HG03159 (cell line): ENCODE measurements at regions not wholly inside any gene's neighbourhood (a gene's known extent, or its start where the extent isn't known, plus 50 kb on each side); places are given as distances from the start of the nearest gene placed in this dataset.
"Not testable (repeated sequence)": the region's sequence is repeated elsewhere in the genome, so short reads cannot be mapped to it uniquely, and the experiment has no call there.

ENCODE experiments used
- ATAC-seq: cut with Tn5 transposase; IDR thresholded peaks from one replicate; pipeline ENCODE4 v1.9.1; 2021; ENCODE audit warnings: mild to moderate bottlenecking, moderate library complexity; ENCODE audit not compliant: unreplicated experiment

DNA sequence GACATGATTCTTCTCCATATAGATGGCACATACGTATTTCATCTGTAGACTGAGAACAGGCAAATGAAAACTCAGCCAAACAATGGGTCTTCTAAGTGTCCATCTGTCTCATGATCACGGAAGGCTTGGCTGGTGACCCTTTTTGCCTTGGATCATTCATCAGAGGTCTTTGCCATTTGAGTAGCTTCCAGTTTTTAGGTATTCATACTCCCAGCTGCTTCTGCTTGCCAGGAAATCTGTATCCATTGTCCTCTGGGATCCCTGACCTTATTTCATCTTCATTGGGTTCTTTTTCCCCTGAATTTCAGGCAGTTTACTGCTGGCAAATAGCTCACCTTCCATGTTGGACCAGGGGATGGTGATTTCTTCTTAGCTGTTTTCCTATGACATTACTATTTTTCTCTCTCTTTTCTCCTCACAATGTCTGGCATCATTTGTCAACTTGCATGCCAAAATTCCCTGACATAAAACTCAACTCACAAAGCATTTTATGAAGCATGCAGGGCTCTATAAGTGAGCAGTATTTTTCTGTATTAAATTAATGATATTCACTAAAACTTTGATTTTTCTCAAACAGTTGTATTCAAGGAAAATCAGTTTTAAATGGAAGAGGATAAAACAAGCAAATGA lies 241.2 kb downstream of the DNAJB9 start:
- ATAC-seq: no peak

DNA sequence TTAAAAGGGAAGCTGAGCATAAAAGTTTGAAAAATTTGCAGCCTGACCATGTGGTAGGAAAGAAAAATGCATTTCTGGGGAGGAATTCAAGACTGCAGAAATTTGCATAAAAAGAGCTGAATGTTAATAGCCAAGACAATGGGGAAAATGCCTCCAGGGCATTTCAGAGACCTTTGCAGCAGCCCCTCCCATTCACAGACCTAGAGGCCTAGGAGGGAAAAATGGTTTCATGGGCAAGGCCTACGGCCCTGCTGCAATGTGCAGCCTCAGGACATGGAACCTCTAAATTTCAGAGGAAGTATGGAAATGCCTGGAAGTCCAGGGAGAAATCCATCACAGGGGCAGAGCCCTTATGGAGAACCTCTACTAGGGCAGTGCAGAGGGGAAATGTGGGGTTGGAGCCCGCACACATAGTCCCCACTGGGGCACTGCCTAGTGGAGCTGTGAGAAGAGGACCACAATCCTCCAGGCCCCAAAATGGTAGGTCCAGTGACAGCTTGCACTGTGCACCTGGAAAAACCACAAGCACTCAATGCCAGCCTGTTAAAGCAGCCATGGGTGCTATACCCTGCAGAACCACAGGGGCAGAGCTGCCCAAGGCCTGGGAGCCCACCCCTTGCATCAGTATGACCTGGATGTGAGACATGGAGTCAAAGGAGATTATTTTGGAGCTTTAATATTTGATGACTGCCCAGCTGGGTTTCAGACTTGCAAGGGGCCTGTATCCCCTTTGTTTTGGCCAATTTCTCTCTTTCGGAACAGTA lies 243.8 kb downstream of the DNAJB9 start:
- no peak for ATAC-seq

DNA sequence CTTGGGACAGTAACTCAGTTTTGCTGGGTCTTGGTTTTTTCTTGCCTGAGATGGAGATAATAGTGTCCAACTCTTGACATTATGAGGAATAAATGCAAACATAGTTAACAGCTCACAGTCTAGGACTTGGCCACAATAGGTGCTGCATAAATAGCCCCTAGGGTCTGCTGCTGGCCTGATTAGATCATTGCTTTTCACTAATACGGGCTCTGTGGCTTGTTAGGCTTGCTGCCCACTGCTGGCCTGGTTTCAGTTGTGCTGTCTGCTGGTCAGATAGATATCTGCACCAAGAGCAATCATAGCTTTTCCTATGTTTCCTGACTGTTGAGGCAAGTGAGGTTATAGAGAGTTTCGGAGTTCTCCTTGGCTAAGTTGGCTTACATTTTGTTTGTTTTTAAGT lies 246.1 kb downstream of the DNAJB9 start:
- ATAC-seq: no peak

DNA sequence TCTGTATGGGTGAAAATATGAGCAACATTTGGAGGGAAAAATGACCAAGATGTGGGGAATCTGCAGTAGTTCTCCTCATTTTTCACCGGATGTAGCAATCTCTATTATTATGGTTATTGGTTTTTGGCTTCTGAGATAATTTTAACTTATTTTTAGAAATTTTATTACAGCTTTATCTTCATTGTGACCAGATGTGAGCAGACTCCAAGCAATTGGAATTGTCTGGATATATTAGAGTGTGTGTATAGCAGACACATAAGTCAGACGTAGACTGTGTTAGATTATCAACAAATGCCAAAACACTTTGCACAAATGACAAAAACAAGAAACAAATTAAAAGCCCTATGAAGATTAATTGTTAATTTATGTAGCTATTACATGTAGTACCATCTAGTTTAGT lies 249.1 kb downstream of the DNAJB9 start:
- ATAC-seq: no peak

DNA sequence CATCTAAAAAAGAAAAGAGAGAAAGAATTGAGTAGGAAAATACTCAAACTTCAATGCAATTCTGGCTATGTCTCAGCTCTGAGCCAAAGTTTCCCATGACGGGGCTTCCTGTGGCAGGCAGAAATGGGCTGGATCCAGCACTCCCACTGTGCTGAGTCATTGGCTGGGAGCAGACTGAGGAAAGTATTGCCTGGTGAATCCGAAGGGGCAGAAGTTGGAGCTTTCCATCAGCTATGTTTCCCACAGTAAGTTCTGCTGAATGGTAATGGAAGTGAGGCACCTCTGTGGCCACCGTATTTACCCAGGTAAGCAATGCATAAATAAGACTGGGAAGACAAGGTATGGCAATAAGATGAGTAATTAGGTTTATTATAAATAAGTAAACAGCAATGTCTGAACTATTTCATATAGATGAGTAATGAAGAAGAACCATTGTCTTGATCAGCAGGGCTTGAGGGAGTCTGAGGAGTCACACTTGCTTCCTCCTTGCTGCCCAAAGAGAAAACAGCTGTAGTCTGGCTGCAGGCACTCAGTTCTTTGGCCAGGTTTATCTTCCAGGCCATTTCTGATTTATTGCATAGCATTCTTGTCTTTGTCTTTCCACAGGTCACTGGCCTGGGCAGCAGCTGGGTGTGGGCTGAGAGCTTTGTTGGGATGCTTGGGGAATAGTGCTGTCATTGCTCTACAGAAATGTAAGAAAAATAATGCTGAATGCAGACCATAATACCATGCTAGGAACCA lies 255.3 kb downstream of the DNAJB9 start:
- no peak for ATAC-seq

DNA sequence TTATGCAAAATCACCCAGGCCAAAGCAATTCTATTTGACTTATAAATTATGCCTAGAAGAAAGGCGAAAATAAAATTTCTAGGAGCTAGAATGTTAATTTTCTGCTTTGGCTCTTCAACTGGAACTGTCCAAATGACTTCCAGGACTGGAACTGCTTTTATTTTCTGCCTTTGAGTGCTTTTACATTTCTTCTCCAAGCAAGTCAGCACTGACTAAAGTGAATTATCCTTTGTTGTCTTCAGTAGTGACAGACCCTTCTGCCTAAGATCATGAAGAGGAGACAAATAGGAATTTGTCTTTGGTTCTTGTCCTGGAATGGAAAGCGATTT lies 255.9 kb downstream of the DNAJB9 start:
- no peak for ATAC-seq

DNA sequence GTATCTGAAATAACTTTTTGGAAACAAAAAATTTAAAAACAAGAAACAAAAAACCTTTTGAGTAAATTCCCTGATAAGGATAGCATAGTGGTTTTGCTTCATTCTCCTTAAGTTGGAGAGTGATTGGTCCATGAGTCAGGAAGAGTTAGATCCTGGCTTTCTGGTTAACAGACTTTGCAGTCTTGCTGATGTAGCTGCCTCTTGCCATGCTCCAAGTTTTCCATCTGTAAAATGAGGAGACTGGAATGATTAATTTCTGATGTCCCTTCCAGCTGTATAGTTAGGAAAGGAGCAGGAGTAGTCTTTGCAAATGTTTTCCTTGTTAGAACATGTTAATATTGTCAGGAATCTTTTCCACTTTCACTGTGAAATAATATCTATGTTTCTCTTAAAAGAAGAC lies 266.6 kb downstream of the DNAJB9 start:
- ATAC-seq: no peak

DNA sequence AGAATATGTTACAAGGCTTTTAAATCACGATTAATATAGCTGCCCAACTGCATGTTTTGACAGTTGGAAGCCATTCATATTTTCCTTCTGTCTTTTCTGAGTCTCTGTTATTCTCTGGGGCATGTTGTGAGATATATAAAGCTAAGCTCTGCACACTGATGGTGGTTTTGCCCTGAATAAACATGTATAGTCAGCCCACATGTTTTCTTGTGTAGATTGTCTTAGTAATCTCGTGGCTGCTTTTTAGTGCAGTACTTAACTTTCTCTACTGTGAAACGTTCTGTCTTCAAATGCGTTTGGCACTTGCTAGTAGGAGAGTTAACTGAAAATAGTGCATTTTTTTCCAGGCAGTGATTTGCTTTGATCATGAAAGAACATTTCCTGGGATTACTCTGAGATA lies 268.5 kb downstream of the DNAJB9 start:
- ATAC-seq: no peak

DNA sequence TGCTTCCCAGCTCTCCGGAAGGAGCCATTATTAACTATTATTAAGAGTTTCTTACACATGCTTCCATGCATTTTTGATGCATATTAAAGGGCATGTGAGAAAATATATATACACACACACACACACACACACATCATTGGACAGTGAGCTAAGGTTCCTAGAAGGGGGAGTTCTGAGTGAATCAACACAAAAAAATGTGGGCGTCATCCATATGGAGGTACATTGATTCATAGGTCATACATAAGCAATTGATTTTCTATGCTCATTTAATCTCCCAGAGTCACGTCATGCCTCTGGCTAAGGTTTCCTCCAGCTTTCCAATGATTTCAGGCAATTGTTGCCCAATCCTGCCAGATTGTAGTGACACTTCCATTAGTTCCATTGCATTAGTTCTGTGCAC lies 269.4 kb downstream of the DNAJB9 start:
- no peak for ATAC-seq

DNA sequence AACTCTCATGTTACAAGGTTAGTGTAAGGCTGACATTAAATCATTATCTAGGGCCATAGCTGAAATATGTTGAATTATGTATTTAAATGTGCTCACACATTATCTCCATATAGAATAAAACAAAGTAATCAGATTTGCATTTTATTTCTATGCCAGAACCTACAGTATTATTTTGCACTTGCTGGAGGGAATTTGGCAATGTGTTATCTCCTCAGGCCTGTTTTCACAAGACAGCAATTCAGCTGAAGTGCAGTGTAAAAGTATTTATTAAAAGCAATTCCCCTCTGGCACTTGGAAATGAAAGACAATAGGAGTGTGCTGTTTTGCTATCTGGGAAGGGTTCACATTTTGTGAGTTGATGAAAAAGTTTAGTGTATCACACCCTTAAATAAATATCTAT lies 276.3 kb downstream of the DNAJB9 start:
- ATAC-seq: no peak

DNA sequence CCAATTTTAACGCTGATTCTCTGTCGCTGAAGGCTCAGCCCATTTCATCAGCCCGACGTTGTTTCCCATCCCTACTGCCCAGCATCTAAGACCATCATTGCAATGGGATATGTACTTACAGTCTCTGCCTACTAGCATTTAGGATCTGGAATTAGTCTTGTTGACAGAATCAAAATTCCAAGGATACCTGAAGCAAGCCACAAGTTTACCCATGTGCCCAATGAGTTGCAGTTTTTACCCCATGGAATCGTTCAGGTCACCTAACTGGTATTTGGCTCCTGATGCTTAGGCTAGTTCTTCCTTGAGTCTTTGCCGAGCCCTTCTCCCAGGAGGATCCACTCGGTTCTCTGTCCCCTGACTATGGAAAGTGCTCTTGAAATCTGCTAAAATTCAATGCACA lies 276.8 kb downstream of the DNAJB9 start:
- no peak for ATAC-seq

DNA sequence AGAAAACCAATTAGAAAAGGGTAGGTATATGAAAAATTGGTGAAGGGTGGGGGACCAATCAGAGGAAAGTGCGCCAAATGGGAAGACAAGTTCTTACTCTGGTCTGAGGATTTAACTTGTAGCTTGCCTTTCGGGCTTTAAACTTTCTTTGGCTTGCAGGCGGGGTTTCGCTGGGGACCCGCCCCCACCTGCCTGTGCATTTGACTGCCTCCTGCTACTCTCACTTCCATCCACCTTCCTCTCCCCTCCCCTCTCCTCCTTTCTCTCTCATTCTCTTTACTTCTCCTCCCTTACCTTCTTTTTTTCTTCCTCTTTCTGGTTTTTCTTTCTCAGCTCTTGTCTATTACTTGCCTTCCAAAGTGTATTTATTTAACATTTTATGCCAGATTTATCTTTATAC lies 278.8 kb downstream of the DNAJB9 start:
- no peak for ATAC-seq

DNA sequence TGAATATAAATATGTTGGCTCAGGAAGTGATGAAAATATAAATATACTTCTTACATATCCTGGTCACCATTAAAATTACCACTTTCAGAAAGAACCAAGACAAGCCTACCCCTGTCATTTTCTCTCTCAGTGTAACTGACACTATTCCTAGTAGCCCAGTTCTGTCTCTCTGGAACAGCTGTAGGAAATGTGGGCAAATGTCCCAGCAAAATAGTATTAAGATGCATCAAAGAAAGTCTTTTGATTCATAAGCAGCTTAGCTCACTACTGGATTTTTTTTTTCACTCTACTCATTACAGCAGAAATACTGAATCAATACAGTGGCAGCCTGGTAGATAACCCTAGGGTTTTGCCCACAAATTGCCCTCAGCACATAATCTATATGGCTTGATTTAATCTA lies 290.9 kb downstream of the DNAJB9 start:
- no peak for ATAC-seq

DNA sequence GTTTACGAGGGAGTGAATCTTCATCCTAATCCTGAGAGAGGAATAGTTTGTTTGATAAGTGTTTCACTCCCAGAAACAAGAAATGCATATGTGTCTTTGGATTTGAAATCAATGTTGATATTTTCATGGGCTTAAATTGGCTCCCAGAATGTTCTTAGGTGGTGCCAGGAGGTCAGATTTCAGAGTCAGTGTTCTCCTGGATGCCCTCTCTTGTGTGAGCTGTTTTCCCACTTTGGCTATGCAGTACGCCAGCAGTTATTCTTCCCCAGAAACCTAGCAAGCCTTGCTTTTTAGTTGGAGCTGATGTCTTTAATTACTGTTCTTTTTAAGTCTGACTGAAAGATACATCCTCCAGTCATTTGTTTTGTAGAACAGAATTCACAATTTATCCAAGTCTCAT lies 291.4 kb downstream of the DNAJB9 start:
- no peak for ATAC-seq

DNA sequence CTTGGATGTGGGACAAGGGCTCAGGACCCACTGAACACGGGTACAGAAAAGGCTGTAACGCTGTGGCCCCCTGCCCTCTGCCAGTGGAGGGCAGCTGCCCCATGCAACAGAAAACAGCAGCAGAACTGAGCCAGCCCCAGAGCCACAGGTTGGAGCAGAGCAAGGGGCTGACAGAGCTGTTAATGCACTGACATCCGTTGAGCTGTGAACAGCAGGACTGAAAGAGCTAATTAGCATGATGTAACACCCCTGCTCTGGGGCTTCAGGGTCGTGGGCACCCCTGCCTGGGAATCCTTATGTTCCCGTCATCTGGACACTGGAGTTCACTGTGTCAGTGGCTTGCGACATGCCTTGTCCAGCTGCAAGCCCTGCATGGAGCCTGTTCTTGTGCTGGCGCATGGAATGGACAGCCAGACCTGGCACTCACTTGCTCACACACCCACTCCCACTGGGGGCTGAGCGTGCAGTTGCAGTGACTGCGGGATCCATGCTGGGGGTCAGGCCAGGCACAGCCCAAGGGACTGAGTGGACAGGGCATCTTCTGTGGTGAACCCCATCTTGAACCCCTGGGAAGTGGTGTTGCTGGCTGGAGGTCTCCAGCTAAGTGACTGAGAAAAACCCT lies 293.7 kb downstream of the DNAJB9 start:
- no peak for ATAC-seq

DNA sequence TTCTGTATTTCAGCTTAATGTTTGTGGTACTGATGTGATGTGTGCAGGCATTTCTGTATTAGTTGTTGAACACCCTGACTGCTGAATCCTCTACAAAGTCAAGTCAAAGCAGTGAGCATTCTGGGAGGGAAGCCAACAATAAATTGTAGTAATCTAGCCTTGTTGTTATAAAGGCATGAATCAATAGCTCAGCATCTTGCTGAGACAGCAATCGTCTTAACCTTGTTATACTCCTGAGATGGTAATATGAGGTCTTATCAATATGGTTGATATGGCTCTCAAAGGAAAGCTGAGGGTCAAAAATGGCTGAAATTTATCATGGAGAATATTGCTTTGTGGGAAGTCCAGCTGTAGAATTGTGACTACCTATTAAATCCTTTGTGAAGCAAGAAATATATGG lies 299.4 kb downstream of the DNAJB9 start:
- ATAC-seq: no peak

DNA sequence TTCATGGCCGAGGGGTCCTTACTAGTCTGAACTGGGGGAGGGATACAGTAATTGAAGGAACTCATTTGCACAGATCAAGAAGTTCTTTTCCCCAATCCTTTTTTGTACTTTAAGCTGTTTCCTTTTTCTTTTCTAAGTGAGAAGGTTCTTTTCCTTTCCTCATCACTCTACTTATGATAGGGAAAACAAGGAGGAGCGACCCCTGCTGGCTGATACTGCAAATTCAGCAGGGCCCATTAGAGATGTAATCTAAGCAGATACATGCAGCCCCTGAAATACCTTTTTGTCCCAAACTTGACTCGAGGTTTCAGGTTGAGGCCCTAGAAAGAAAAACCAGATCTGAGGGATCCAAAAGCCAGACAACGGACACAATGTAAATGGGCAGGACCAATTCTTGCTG lies 305.5 kb downstream of the DNAJB9 start:
- peak; percentile 61 for ATAC-seq

DNA sequence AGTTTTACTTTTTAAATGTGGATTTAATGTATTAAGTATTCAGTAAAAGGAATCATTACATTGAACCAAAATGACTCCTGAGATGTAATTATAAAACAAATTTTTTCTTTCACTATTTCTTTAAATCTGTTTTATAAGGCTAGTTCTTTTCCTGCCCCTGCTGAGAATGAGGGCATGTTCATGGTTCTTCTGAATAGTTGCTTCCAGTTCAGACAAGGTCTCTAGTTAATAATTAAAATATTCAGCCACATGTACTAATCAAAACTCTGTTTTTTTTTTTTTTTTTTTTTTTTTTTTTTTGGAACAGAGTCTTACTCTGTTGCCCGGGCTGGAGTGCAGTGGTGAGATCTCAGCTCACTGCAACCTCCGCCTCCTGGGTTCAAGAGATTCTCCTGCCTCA lies 321.2 kb downstream of the DNAJB9 start:
- no peak for ATAC-seq

DNA sequence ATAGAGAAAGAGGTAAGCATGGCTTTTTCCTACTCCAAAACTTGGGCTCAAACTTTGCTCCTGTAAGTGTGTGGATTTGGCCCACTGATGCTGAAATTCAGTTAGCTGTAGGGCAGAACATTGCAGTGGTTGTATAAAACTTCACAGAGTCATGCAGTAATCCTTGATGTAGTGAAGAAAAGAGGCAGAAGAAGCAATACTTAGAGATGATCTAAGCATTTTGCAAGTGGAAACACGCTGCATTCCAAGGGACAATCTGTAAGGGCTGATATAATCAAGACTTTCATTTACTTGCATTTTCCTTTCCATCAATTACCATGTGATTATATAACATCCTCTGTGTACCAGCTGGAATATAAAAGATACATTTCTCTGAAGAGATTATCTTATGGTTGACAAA lies 338.8 kb downstream of the DNAJB9 start:
- ATAC-seq: no peak

DNA sequence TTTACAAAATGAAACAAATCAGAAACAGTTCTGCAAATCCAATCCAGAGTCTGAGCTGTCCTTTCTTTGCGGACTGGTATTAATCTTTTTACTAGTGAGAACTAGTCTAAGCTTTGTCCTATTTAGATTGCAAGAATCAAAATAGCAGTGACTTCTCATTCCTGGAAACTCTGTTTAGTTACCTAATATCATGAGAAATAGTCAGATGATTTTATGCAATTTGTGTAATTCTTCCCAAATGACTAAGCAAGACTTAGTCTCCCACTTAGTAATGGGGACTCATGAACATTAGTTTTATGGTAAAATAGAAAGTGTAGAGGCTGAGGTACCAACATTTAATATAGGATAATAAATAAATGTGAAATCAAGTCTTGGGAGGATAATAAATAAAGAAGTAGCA lies 341.3 kb downstream of the DNAJB9 start:
- no peak for ATAC-seq

DNA sequence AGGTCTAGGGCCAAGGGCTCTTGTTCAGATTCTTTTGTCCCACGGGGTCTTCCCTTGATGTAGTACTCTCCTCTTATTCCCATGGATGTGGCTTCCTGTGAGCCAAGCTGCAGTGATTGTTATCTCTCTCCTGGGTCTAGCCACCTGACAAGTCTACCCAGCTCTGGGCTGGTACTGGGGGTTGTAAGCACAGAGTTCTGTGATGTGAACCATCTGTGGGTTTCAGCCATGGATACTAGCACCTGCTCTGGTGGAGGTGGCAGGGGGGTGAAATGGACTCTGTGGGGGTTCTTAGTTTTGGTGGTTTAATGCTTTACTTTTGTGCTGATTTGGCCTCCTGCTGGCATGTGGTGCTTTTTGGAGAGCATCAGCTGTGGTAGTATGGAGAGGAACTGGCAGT lies 350.8 kb downstream of the DNAJB9 start:
- ATAC-seq: no peak

DNA sequence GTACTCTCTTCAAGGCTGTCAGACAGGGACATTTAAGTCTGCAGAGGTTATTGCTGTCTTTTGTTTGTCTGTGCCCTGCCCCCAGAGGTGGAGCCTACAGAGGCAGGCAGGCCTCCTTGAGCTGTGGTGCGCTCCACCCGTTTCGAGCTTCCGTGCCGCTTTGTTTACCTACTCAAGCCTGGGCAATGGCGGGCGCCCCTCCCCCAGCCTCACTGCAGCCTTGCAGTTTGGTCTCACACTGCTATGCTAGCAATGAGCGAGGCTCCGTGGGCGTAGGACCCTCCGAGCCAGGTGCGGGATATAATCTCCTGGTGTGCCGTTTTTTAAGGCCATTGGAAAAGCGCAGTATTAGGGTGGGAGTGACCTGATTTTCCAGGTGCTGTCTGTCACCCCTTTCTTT lies 373.4 kb downstream of the DNAJB9 start:
- not testable (repeated sequence) for ATAC-seq
